ENCODE measurements at regions not wholly inside any gene's neighbourhood (a gene's known extent, or its start where the extent isn't known, plus 50 kb on each side); places are given as distances from the start of the nearest gene placed in this dataset.
"Not testable (repeated sequence)": the region's sequence is repeated elsewhere in the genome, so short reads cannot be mapped to it uniquely, and the experiment has no call there.

DNA sequence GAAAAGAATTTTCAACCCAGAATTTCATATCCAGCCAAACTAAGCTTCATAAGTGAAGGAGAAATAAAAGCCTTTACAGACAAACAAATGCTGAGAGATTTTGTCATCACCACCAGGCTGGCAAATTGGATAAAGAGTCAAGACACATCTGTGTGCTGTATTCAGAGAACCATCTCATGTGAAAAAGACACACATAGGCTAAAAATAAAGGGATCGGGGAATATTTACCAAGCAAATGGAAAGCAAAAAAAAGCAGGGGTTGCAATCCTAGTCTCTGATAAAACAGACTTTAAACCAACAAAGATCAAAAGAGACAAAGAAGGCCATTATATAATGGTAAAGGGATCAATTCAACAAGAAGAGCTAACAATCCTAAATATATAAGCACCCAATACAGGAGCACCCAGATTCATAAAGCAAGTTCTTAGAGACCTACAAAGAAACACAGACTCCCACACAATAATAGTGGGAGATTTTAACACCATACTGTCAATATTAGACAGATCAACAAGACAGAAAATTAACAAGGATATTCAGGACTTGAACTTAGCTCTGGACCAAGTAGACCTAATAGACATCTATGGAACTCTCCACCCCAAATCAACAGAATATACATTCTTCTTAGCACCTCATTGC is 55.9 kb upstream of the ACSM6 start:
- H3K4me3 ChIP-seq; H3K36me3 ChIP-seq; H3K27me3 ChIP-seq; H3K27ac ChIP-seq; H3K9me3 ChIP-seq; intact Hi-C loops (cut with DNase I); H3K4me1 ChIP-seq; DNase-seq: not testable (repeated sequence)
- 86 to 100% methylated on average over 1 of the region's 1 CpG for WGBS, 2 donors

DNA sequence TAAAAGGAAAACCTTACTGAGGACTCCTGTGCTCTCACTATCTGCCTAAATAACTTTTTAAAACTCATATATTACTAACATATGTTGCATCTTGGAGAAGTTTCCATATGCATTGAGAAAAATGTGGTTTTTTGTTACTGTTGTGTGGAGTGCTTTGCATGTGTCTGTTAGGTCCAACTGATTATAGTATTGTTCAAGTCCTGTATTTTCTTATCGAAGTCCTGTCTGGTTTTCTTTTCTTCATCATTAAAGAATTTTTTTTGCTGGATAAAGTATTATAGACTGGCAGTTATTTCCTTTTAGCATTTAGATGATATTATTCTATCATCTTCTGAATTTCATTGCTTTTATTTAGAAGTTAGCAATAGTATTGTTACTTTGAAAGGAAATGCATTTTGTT is 59.5 kb upstream of the ACSM6 start:
- H3K36me3 ChIP-seq = no peaks in the 10 kb centered on the region
- no peaks in the 10 kb centered on the region for H3K9me3 ChIP-seq
- H3K27me3 ChIP-seq = no peaks in the 10 kb centered on the region
- intact Hi-C loops (cut with DNase I) = no loop called here
- TF ChIP-seq, protein P1, sequence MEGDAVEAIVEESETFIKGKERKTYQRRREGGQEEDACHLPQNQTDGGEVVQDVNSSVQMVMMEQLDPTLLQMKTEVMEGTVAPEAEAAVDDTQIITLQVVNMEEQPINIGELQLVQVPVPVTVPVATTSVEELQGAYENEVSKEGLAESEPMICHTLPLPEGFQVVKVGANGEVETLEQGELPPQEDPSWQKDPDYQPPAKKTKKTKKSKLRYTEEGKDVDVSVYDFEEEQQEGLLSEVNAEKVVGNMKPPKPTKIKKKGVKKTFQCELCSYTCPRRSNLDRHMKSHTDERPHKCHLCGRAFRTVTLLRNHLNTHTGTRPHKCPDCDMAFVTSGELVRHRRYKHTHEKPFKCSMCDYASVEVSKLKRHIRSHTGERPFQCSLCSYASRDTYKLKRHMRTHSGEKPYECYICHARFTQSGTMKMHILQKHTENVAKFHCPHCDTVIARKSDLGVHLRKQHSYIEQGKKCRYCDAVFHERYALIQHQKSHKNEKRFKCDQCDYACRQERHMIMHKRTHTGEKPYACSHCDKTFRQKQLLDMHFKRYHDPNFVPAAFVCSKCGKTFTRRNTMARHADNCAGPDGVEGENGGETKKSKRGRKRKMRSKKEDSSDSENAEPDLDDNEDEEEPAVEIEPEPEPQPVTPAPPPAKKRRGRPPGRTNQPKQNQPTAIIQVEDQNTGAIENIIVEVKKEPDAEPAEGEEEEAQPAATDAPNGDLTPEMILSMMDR (IDR thresholded peaks at IDR 0.05) = no peak
- no peak for TF ChIP-seq POLR2A (IDR thresholded peaks at IDR 0.05)
- no peak overlapping the region for H3K27ac ChIP-seq
- DNase-seq = no peak
- WGBS, 2 donors = 79 to 87% methylated on average over 1 of the region's 1 CpG
- H3K4me1 ChIP-seq = no peaks in the 10 kb centered on the region
- no peak overlapping the region for H3K4me3 ChIP-seq

DNA sequence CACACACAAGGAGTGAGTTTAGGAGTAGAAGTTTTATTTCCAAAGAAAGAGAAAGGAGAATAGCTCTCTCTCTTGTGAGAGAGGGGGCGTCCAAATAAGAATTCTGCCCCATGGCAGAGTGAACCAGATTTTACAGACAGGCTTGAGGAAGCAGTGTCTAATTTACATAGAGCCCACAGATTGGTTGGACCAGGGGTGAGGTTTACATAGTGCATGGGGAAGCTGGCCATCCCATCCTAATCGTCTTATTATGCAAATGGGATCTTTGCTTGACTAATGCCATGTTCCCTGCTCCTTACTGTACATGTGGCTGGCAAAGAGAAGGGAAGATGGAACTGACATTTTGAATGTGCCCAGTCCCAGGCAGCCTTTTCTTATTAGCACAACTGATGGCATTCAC is 60.0 kb upstream of the ACSM6 start:
- H3K27me3 ChIP-seq = no peaks in the 10 kb centered on the region
- no peak overlapping the region for H3K4me3 ChIP-seq
- no peaks in the 10 kb centered on the region for H3K36me3 ChIP-seq
- intact Hi-C loops (cut with DNase I) = no loop called here
- WGBS, 2 donors = 44 to 56% methylated on average over 2 of the region's 2 CpGs
- DNase-seq = no peak
- H3K27ac ChIP-seq = no peak overlapping the region
- no peaks in the 10 kb centered on the region for H3K9me3 ChIP-seq
- TF ChIP-seq POLR2A (IDR thresholded peaks at IDR 0.05) = no peak
- TF ChIP-seq, protein P1 (IDR thresholded peaks at IDR 0.05) = no peak
- no peaks in the 10 kb centered on the region for H3K4me1 ChIP-seq

DNA sequence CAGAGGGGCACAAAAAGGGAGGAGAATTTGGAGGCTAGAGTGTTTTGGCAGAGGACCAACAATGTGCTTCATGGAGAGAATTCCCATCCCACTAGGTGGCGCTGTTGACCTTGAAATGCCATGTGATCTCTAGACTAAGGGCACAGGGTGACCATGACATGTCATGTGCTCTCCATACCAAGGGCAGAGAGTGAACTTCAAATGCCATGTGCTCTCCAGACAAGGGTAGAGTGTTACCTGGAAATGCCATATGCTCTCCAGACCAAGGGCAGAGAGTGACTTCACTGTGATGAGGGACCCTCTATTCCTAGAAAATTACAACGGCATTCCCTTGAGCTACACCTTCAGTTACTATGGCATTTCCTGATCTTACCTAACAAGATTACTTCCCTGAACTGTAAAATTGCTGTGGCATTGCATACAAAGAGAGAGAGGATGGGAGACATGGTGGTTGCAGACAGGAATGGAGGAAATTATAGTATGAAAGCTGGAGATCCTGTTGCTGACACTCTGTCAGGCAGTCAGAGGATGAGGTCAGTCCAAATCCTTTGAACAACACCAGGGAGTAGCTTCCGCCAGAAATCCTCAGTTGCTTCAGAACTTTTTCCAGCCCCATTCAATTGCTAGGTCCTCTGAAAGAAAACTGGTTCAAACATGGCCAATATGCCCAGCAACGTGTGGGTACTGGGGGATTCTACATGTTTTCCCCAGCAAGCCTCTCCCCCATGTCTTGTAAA is 60.9 kb upstream of the ACSM6 start:
- intact Hi-C loops (cut with DNase I) = no loop called here
- TF ChIP-seq POLR2A (IDR thresholded peaks at IDR 0.05) = no peak
- TF ChIP-seq, protein P1 (IDR thresholded peaks at IDR 0.05) = peak; percentile 56 to 85 (median 66)
- Histone ChIP-seq H3K9me3 (no peaks in the 10 kb centered on the region), H3K27ac (no peak overlapping the region), H3K4me1 (no peaks in the 10 kb centered on the region), H3K4me3 (no peak overlapping the region), H3K36me3 (no peaks in the 10 kb centered on the region), H3K27me3 (no peaks in the 10 kb centered on the region)
- DNase-seq = no peak
- WGBS, 2 donors = 59 to 64% methylated on average over 4 of the region's 4 CpGs

DNA sequence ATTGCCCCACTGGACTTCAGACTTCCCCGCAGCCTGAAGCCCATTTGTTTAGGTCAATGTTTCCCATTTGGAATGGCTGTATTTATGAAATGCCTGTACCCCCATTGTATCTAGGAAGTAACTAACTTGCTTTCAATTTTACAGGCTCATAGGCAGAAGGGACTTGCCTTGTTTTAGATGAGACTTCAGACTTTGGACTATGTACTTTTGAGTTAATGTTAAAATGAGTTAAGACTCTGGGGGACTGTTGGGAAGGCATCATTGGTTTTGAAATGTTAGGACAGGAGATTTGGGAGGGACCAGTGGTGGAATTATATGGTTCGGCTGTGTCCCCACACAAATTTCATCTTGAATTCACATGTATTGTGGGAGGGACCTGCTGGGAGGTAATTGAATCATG is 61.1 kb upstream of the CYP2C8 start:
- H3K4me1 ChIP-seq; DNase-seq; H3K4me3 ChIP-seq; H3K9me3 ChIP-seq; H3K27ac ChIP-seq; intact Hi-C loops (cut with DNase I); H3K27me3 ChIP-seq; H3K36me3 ChIP-seq: not testable (repeated sequence)
- 85 to 100% methylated on average over 2 of the region's 2 CpGs for WGBS, 2 donors

GRCh38 chr10:95125582-95125981 is 56.3 kb upstream of the CYP2C8 start:
- H3K36me3 ChIP-seq = no peaks in the 10 kb centered on the region
- H3K27ac ChIP-seq = no peak overlapping the region
- intact Hi-C loops (cut with DNase I) = no loop called here
- WGBS, 2 donors = 50 to 80% methylated on average over 1 of the region's 1 CpG
- no peaks in the 10 kb centered on the region for H3K27me3 ChIP-seq
- TF ChIP-seq, protein P1 (IDR thresholded peaks at IDR 0.05) = no peak
- no peak for TF ChIP-seq POLR2A (IDR thresholded peaks at IDR 0.05)
- no peak for DNase-seq
- H3K9me3 ChIP-seq = no peaks in the 10 kb centered on the region
- H3K4me3 ChIP-seq = no peak overlapping the region
- H3K4me1 ChIP-seq = no peaks in the 10 kb centered on the region
